C4-2B (cell line): ENCODE measurements at regions not wholly inside any gene's neighbourhood (a gene's known extent, or its start where the extent isn't known, plus 50 kb on each side); places are given as distances from the start of the nearest gene placed in this dataset.

Experiments
- CTCF ChIP-seq: fragments of 450-650 bp; conservative IDR thresholded peaks from 2 replicates; pipeline ENCODE4 v1.5.1; 2017; ENCODE audit warnings: mild to moderate bottlenecking
- ZFX ChIP-seq: fragments of 450-650 bp; IDR thresholded peaks from 2 replicates; pipeline ENCODE4 v1.6.1; 2017

DNA sequence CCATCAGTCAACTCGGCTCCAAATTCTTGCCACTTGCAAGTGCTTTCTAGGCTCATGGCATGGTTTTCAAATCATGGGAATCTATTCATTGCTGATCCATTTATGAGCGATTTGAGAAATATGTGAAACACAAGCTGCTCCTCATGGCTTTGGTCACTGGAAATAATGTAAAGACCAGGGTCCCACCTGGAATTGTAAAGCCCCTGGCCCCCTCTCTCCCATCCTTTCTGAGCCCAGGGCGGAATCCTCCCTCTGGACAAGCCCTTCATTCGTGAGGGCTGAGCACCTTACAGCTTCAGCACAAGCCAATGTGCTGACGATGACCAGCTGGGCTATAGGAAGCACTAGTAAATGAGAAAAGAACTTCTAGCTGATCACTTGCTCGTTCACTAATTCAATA is 96.0 kb downstream of the RNASET2 start:
- TF ChIP-seq CTCF: no peak
- TF ChIP-seq ZFX: no peak
